Left ventricle myocardium superior (tissue), 1 donor: ENCODE measurements at regions not wholly inside any gene's neighbourhood (a gene's known extent, or its start where the extent isn't known, plus 50 kb on each side); places are given as distances from the start of the nearest gene placed in this dataset.

Experiments used
- ATAC-seq: fragments of 200-7000 bp; cut with Tn5 transposase; one replicate; pipeline ENCODE4 v1.9.1; 2020; ENCODE audit warnings: mild to moderate bottlenecking, moderate library complexity
- DNase-seq: peaks from one replicate; pipeline ENCODE4 v3.0.0-alpha.2; 2020
- intact Hi-C: fragments of 100-400 bp; cut with micrococcal nuclease; formaldehyde crosslinking; loops from one replicate; pipeline ENCODE4 v1.11.0; 2022
- donor health status: DM: no; HTN: yes; CAD: no; lungs with severe emphysema.

GRCh38 chr11:127411283-127411682, 410.7 kb upstream of the KIRREL3 start:
- DNase-seq (no peak), ATAC-seq (no peak)
- intact Hi-C loops, result no loop called here

GRCh38 chr11:127395034-127395433, 394.5 kb upstream of the KIRREL3 start:
- DNase-seq (no peak), ATAC-seq (no peak)
- intact Hi-C loops, result no loop called here

GRCh38 chr11:127393460-127393997, 393.0 kb upstream of the KIRREL3 start:
- ATAC-seq, result no peak
- DNase-seq, result no peak
- intact Hi-C loops, result no loop called here

- intact Hi-C loops, result no loop called here
Measured at GRCh38 chr11:127392575-127392974, 392.0 kb upstream of the KIRREL3 start.

GRCh38 chr11:127390465-127390864, 389.9 kb upstream of the KIRREL3 start:
- ATAC-seq (no peak), DNase-seq (no peak)
- intact Hi-C loops, result no loop called here

More at GRCh38 chr11:127392575-127392974, 392.0 kb upstream of the KIRREL3 start:
- DNase-seq (no peak), ATAC-seq (no peak)

- DNase-seq (no peak), ATAC-seq (no peak)
- intact Hi-C loops, result no loop called here
Measured at GRCh38 chr11:127385071-127385470, 384.5 kb upstream of the KIRREL3 start.

- intact Hi-C loops, result no loop called here
- ATAC-seq (no peak), DNase-seq (no peak)
Measured at GRCh38 chr11:127383026-127383425, 382.5 kb upstream of the KIRREL3 start.

GRCh38 chr11:127381247-127381646, 380.7 kb upstream of the KIRREL3 start:
- DNase-seq, result no peak
- ATAC-seq, result no peak
- intact Hi-C loops, result no loop called here

- intact Hi-C loops, result no loop called here
- DNase-seq, result no peak
- ATAC-seq, result no peak
Measured at GRCh38 chr11:127379686-127380085, 379.1 kb upstream of the KIRREL3 start.

- no peak for ATAC-seq
- DNase-seq, result no peak
- intact Hi-C loops, result no loop called here
Measured at GRCh38 chr11:127376301-127376700, 375.7 kb upstream of the KIRREL3 start.

- intact Hi-C loops, result no loop called here
- ATAC-seq (no peak), DNase-seq (no peak)
Measured at GRCh38 chr11:127369356-127369755, 368.8 kb upstream of the KIRREL3 start.

- ATAC-seq (no peak), DNase-seq (no peak)
- intact Hi-C loops, result no loop called here
Measured at GRCh38 chr11:127362754-127363308, 362.3 kb upstream of the KIRREL3 start.

- intact Hi-C loops, result no loop called here
- ATAC-seq (no peak), DNase-seq (no peak)
Measured at GRCh38 chr11:127358160-127358559, 357.6 kb upstream of the KIRREL3 start.

GRCh38 chr11:127350476-127350875, 349.9 kb upstream of the KIRREL3 start:
- DNase-seq (no peak), ATAC-seq (no peak)
- intact Hi-C loops, result no loop called here

GRCh38 chr11:127345819-127346459, 345.4 kb upstream of the KIRREL3 start:
- intact Hi-C loops, result loop anchor here (10.0 kb wide), 1 partner anchor 901 kb away; no protein-coding TSS in a partner anchor
- no peak for ATAC-seq
- peak; percentile 44 for DNase-seq

GRCh38 chr11:127340438-127340837, 339.9 kb upstream of the KIRREL3 start:
- no peak for DNase-seq
- intact Hi-C loops, result loop anchor here (10.0 kb wide), 1 partner anchor 896 kb away; no protein-coding TSS in a partner anchor
- ATAC-seq, result no peak

- intact Hi-C loops, result no loop called here
- DNase-seq (no peak), ATAC-seq (no peak)
Measured at GRCh38 chr11:127339376-127339775, 338.8 kb upstream of the KIRREL3 start.

GRCh38 chr11:127338380-127339259, 338.1 kb upstream of the KIRREL3 start:
- ATAC-seq (no peak), DNase-seq (no peak)
- intact Hi-C loops, result no loop called here

GRCh38 chr11:127334466-127334865, 333.9 kb upstream of the KIRREL3 start:
- ATAC-seq, result no peak
- intact Hi-C loops, result no loop called here

GRCh38 chr11:127332896-127333295, 332.3 kb upstream of the KIRREL3 start:
- ATAC-seq (no peak), DNase-seq (no peak)
- intact Hi-C loops, result no loop called here

More at GRCh38 chr11:127334466-127334865, 333.9 kb upstream of the KIRREL3 start:
- DNase-seq, result no peak
